Muscle of leg (tissue), 3 donors: ENCODE measurements at regions not wholly inside any gene's neighbourhood (a gene's known extent, or its start where the extent isn't known, plus 50 kb on each side); places are given as distances from the start of the nearest gene placed in this dataset.
"Not testable (repeated sequence)": the region's sequence is repeated elsewhere in the genome, so short reads cannot be mapped to it uniquely, and the experiment has no call there.

Experiments used
- DNase-seq: peaks from one replicate; pipeline ENCODE4 v3.0.0; 2013
- H3K27ac ChIP-seq: one replicate; pipeline ENCODE4 v1.5.1; 2013; ENCODE audit warnings: mild to moderate bottlenecking, low read length, control low read depth
- H3K27me3 ChIP-seq: one replicate; pipeline ENCODE4 v1.6.1; 2013; ENCODE audit warnings: low read length; ENCODE audit not compliant: control insufficient read depth, insufficient read depth
- H3K36me3 ChIP-seq: one replicate; pipeline ENCODE4 v1.6.1; 2013; ENCODE audit warnings: low read length; ENCODE audit not compliant: control insufficient read depth, insufficient read depth
- H3K4me1 ChIP-seq: one replicate; pipeline ENCODE4 v1.6.1; 2013; ENCODE audit warnings: low read length; ENCODE audit not compliant: control insufficient read depth, insufficient read depth
- H3K4me3 ChIP-seq: one replicate; pipeline ENCODE4 v1.5.1; 2013; ENCODE audit warnings: low read length, control low read depth
- H3K9me3 ChIP-seq: replicated peaks from 2 replicates; pipeline ENCODE4 v1.6.1; 2013; ENCODE audit warnings: low read depth, low read length; ENCODE audit not compliant: control insufficient read depth
- WGBS: methylation state at CpG from one replicate; pipeline ENCODE4 v1.1.5; 2013; ENCODE audit warnings: missing lambda C conversion rate; ENCODE audit not compliant: insufficient coverage; 5-methylcytosine and 5-hydroxymethylcytosine counted together

GRCh38 chr3:69665026-69665737 lies 74.1 kb upstream of the MITF start:
- WGBS = 11% methylated on average over 3 of the region's 4 CpGs

DNA sequence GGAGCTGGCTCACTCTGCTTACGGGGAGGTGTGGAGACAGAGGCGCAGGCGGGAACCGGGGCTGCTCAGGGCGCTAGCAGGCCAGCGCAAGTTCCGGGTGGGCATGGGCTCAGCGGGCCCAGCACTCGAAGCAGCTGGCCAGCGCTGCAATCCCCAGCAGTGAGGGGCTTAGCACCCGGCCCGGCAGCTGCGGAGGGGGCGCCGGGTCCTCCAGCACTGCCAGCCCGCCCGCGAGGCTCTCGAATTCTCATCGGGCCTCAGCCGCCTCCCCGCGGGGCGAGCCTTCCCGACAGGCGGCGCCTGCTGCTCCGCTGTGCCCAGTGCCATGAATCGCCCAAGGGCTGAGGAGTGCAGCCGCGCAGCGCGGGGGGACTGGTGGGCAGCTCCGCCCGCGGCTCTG lies 78.6 kb upstream of the MITF start:
- no peak overlapping the region for H3K27ac ChIP-seq
- DNase-seq = no peak
- WGBS = 95% methylated on average over 33 of the region's 36 CpGs
- no peak overlapping the region for H3K4me3 ChIP-seq
- no peaks in the 10 kb centered on the region for H3K9me3 ChIP-seq
- no peaks in the 10 kb centered on the region for H3K36me3 ChIP-seq
- H3K4me1 ChIP-seq = peaks cover 7% of the 10 kb centered on the region
- H3K27me3 ChIP-seq = no peaks in the 10 kb centered on the region

More at GRCh38 chr3:69665026-69665737, 74.1 kb upstream of the MITF start:
- no peak overlapping the region for H3K27ac ChIP-seq
- H3K27me3 ChIP-seq = no peaks in the 10 kb centered on the region
- H3K9me3 ChIP-seq = no peaks in the 10 kb centered on the region
- H3K36me3 ChIP-seq = no peaks in the 10 kb centered on the region
- no peak overlapping the region for H3K4me3 ChIP-seq
- peaks cover 8% of the 10 kb centered on the region for H3K4me1 ChIP-seq
- peak; percentile 43 for DNase-seq

DNA sequence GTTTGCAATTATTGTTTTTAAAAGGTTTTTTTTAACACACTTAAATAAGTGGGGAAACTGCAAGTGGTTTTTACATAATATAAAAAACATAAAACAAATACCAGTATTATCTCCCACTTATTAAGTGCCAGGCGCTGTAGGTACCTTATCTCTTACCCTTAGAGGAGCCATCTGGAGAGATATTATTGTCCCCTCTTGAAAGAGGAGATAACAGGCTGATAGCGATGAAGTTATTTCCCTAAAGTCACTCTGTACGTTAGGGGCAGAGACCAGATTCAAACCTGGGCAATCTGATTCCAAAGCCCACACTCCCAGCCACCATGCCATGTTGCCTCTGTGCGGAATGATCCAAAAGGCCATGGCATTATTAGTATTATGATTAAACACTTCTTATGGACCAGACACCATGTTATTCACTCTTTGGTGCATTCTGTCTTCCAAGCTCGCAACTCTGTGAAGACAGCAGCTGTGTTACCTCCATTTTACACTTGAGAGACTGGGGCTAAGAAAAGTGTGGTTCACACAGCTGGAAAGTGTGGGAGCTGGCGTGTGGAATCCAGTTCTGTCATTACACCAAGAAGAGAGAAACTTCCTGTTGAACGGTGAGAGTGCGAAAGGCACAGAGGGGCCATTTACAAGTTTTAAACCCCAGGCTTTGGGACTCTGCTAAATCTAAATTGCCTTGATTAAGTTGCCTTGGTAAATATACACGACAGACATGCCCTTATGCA lies 79.9 kb upstream of the MITF start:
- Histone ChIP-seq H3K27me3 (no peaks in the 10 kb centered on the region), H3K4me1 (no peaks in the 10 kb centered on the region), H3K4me3 (no peak overlapping the region), H3K36me3 (no peaks in the 10 kb centered on the region), H3K27ac (no peak overlapping the region), H3K9me3 (no peaks in the 10 kb centered on the region)
- no peak for DNase-seq
- WGBS = 73% methylated on average over 6 of the region's 9 CpGs

- DNase-seq = peak; percentile 82
- no CpG with 5 or more reads among the region's 4 CpGs for WGBS
- Histone ChIP-seq H3K27ac (no peak overlapping the region), H3K27me3 (no peaks in the 10 kb centered on the region), H3K4me1 (no peaks in the 10 kb centered on the region), H3K36me3 (no peaks in the 10 kb centered on the region), H3K9me3 (no peaks in the 10 kb centered on the region), H3K4me3 (no peak overlapping the region)
These were observed 80.6 kb upstream of the MITF start for GRCh38 chr3:69658514-69659140.

DNA sequence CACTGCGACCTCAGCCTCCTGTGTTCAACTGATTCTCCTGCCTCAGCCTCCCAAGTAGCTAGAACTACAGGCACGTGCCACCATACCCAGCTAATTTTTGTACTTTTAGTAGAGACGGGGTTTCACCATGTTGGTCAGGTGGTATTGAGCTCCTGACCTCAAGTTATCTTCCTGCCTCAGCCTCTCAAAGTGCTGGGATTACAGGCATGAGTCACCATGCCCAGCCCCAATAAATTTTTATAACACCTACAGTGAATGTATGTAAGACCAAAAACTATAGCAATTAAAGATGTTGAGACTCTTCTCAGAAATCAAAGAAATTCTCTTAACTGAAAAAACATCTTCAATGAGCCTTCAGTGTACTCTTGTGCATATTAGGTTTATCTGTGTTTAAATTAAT lies 82.2 kb upstream of the MITF start:
- not testable (repeated sequence) for H3K27me3 ChIP-seq, H3K36me3 ChIP-seq, H3K4me3 ChIP-seq, H3K27ac ChIP-seq, H3K9me3 ChIP-seq, H3K4me1 ChIP-seq, DNase-seq
- WGBS = 67% methylated on average over 1 of the region's 3 CpGs

- H3K4me1 ChIP-seq = peaks cover under 1% of the 10 kb centered on the region
- no peaks in the 10 kb centered on the region for H3K27me3 ChIP-seq
- no CpG with 5 or more reads among the region's 3 CpGs for WGBS
- no peaks in the 10 kb centered on the region for H3K9me3 ChIP-seq
- no peak for DNase-seq
- no peaks in the 10 kb centered on the region for H3K36me3 ChIP-seq
- H3K27ac ChIP-seq = no peak overlapping the region
- H3K4me3 ChIP-seq = no peak overlapping the region
These were observed 87.5 kb upstream of the MITF start for GRCh38 chr3:69651765-69652164.

- no peaks in the 10 kb centered on the region for H3K9me3 ChIP-seq
- H3K4me3 ChIP-seq = no peak overlapping the region
- DNase-seq = no peak
- H3K27me3 ChIP-seq = no peaks in the 10 kb centered on the region
- WGBS = no CpG with 5 or more reads among the region's 1 CpG
- H3K27ac ChIP-seq = no peak overlapping the region
- peaks cover 4% of the 10 kb centered on the region for H3K4me1 ChIP-seq
- H3K36me3 ChIP-seq = no peaks in the 10 kb centered on the region
These were observed 89.2 kb upstream of the MITF start for GRCh38 chr3:69650066-69650419.

- no peak overlapping the region for H3K27ac ChIP-seq
These were observed 89.9 kb upstream of the MITF start for GRCh38 chr3:69649120-69650065.

GRCh38 chr3:69648126-69648525 lies 91.1 kb upstream of the MITF start:
- DNase-seq = no peak
- no peak overlapping the region for H3K27ac ChIP-seq
- H3K27me3 ChIP-seq = no peaks in the 10 kb centered on the region
- no peak overlapping the region for H3K4me3 ChIP-seq
- H3K9me3 ChIP-seq = no peaks in the 10 kb centered on the region
- H3K4me1 ChIP-seq = peaks cover 4% of the 10 kb centered on the region
- no peaks in the 10 kb centered on the region for H3K36me3 ChIP-seq
- whole genome bisulfite sequencing = 29% methylated on average over 1 of the region's 2 CpGs

More at GRCh38 chr3:69649120-69650065, 89.9 kb upstream of the MITF start:
- DNase-seq = peak; percentile 20
- H3K4me3 ChIP-seq = no peak overlapping the region
- no peaks in the 10 kb centered on the region for H3K36me3 ChIP-seq
- no peaks in the 10 kb centered on the region for H3K9me3 ChIP-seq
- H3K27me3 ChIP-seq = no peaks in the 10 kb centered on the region
- no CpG with 5 or more reads among the region's 7 CpGs for WGBS
- H3K4me1 ChIP-seq = peaks cover 4% of the 10 kb centered on the region
